HEK293 (cell line): ENCODE measurements at regions not wholly inside any gene's neighbourhood (a gene's known extent, or its start where the extent isn't known, plus 50 kb on each side); places are given as distances from the start of the nearest gene placed in this dataset.

ENCODE experiments used
- KLF10 ChIP-seq: fragments of 450-650 bp; IDR thresholded peaks from 2 replicates; pipeline ENCODE4 v1.5.1; 2018; ENCODE audit warnings: missing biosample characterization, mild to moderate bottlenecking, missing genetic modification characterization
- ZNF280D ChIP-seq: fragments of 450-650 bp; formaldehyde crosslinking; IDR thresholded peaks from 2 replicates; pipeline ENCODE4 v1.5.1; 2016; ENCODE audit warnings: missing biosample characterization, missing genetic modification characterization
- ZNF302 ChIP-seq: fragments of 450-650 bp; formaldehyde crosslinking; IDR thresholded peaks from 2 replicates; pipeline ENCODE4 v1.5.1; 2016; ENCODE audit warnings: missing biosample characterization, missing genetic modification characterization, low read depth
- ZNF843 ChIP-seq: fragments of 450-650 bp; formaldehyde crosslinking; IDR thresholded peaks from 2 replicates; pipeline ENCODE4 v1.5.1; 2016; ENCODE audit warnings: missing biosample characterization, missing genetic modification characterization
- TF ChIP-seq, protein P1 (sequence below): fragments of 450-650 bp; formaldehyde crosslinking; IDR thresholded peaks from 2 replicates; pipeline ENCODE4 v1.5.1; 2016; ENCODE audit warnings: missing biosample characterization, missing genetic modification characterization

DNA sequence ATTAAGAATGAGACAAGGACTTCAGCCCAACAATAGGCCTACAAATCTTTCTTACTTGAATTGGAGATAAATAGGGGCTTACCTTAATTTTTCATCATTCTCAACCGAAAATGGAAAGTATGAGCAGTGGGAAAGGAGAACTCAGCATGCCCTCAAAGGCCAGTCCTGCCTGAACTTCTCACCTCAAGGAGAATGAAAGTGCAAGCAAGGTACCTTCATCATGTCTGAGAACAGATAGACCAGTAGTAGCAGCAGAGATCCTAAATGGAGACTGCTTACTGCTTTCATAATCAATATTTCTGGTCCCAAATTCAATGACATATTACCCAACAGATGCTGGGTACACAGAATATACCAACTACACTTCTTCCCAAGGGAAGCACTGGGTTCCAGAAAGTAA, 194.0 kb upstream of the SLITRK1 start:
- TF ChIP-seq, protein P1, sequence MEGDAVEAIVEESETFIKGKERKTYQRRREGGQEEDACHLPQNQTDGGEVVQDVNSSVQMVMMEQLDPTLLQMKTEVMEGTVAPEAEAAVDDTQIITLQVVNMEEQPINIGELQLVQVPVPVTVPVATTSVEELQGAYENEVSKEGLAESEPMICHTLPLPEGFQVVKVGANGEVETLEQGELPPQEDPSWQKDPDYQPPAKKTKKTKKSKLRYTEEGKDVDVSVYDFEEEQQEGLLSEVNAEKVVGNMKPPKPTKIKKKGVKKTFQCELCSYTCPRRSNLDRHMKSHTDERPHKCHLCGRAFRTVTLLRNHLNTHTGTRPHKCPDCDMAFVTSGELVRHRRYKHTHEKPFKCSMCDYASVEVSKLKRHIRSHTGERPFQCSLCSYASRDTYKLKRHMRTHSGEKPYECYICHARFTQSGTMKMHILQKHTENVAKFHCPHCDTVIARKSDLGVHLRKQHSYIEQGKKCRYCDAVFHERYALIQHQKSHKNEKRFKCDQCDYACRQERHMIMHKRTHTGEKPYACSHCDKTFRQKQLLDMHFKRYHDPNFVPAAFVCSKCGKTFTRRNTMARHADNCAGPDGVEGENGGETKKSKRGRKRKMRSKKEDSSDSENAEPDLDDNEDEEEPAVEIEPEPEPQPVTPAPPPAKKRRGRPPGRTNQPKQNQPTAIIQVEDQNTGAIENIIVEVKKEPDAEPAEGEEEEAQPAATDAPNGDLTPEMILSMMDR, result no peak
- no peak for TF ChIP-seq ZNF280D
- no peak for TF ChIP-seq ZNF843 (tag by site-specific recombination)
- TF ChIP-seq ZNF302 (tag by site-specific recombination), result no peak
- no peak for TF ChIP-seq KLF10 (tag by site-specific recombination)
